ENCODE measurements at regions not wholly inside any gene's neighbourhood (a gene's known extent, or its start where the extent isn't known, plus 50 kb on each side); places are given as distances from the start of the nearest gene placed in this dataset.

DNA sequence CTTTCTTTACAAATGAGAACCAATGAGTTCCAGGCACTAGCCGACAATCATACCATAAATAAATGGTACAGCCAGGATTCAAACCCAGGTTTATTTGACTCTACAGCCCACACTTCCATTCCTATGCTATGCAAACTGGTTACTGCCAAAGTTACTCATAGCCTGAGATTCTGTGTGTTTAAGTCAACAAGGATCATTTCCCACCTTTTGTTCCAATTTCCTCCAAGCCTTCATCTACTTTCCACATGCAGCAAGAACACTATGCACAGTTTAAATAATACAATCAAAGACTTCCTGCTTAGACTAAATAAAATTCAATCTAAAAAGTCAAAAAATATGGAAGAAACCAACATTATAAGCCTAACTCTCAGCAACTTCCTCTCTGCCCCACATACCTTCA lies 59.2 kb upstream of the KLF12 start:
- DNase-seq (ENCODE audit: insufficient read length, low spot score), result no peak
- FAIRE-seq, result no peak

DNA sequence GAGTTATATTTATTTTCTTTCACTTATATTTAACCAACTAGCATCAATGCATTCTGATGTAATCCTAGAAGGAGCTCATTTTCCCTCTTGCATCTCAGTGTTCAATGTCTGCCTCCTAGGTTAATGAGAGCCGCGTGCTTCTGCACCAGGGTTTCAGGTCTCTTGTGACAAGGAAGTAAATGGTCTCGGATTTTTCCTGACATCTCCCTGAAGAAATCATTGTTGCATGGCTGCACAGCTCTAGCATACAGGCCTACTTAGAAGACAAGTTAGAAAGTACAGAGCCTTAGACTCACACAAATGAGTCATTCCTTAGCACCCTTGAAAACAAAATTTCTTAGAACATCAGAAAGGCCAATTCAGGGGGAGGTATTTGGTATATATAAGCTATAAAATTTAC lies 57.2 kb upstream of the KLF12 start:
- no peak for DNase-seq (ENCODE audit: insufficient read length, low spot score)
- no peak for FAIRE-seq

DNA sequence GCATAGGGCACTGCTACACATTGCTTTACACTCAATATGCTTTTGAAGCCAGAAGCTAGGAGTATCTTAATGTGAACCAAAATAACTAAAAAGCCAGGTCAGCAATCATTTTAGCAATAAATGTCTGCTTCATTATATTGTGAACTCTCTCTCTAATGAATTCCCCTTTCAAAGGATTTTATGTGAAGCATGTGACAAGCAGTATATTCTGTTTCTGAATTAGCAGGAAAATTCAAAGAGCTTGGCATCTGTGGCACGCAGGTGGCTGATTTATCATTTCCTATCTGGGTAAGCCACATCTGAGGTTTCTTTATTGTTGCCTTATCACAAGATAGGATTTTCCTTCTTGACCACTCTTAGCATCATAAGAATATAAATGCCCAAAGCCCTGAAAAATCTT lies 56.8 kb upstream of the KLF12 start:
- DNase-seq (ENCODE audit: insufficient read length, low spot score) (no peak), FAIRE-seq (no peak)

DNA sequence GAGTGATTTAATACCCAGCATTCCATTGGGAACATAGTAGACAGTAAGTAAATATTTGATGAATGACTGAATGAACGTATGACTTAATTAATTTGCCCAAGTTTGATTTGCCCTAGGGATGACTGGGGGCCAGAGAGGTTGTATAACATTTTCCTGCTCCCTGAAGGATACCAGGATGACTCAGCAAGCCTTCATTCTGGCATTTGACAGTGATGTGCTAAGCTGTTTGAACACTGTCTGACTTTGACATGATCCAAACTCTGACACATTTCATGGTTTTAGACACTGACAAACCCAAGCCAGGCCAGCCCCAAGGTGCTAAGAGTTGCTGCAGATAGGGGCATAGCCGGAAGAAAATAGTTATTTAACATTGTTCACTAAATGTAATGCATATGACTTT lies 53.4 kb upstream of the KLF12 start:
- FAIRE-seq, result no peak
- DNase-seq (ENCODE audit: insufficient read length, low spot score), result peak; percentile 5

DNA sequence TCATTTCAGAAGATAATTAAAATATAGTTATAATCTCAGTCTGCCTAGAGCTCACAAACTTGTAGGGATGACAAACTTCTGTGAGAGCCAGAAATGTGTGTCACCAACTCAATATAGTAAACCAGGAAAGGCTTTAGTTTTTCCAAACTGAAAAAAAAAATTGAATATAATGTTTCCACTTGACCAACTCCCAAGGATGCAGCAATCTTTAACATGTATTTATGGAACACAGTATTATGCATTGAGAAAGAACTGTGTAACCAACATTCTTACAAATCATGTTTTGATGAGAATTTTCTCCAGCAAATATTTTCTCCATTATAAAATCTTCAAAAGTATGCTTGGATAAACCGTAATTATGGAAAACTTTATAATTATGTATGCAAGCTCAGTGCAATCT lies 50.1 kb upstream of the KLF12 start:
- no peak for FAIRE-seq
- DNase-seq (ENCODE audit: insufficient read length, low spot score), result no peak

All from HTR-8/SVneo (cell line).